ENCODE measurements at regions not wholly inside any gene's neighbourhood (a gene's known extent, or its start where the extent isn't known, plus 50 kb on each side); places are given as distances from the start of the nearest gene placed in this dataset.
"Not testable (repeated sequence)": the region's sequence is repeated elsewhere in the genome, so short reads cannot be mapped to it uniquely, and the experiment has no call there.

DNA sequence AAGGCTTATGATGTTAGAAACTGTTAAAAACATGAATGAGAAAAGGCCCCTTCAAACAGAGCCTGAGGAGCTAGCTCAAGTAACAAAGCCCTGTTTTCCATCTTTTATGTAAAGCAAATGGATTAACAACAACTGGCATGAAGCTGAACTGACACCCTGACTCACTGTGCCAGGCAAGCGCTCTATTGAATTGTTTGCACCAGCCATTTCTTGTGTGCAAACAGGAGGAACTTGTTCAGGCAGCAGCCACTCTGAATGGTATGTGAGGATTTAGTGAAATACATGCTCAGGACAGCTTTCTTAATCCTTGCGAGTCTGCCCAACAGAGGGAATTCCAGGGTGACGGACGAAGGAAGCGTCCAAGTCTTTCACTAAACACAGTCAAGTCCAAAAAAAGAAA is 291.1 kb upstream of the ADGRL2 start:
- no peaks in the 10 kb centered on the region for H3K4me1 ChIP-seq (replicated peaks in 1 of 2)
- no peak overlapping the region for H3K27ac ChIP-seq
- intact Hi-C loops (cut with DNase I): no loop called here
- H3K27me3 ChIP-seq: no peaks in the 10 kb centered on the region
- no peaks in the 10 kb centered on the region for H3K9me3 ChIP-seq (replicated peaks in 1 of 3)
- DNase-seq: no peak
- WGBS, 4 donors: 90 to 96% (median 95%) methylated on average over 5 of the region's 5 CpGs
- TF ChIP-seq, protein P1, sequence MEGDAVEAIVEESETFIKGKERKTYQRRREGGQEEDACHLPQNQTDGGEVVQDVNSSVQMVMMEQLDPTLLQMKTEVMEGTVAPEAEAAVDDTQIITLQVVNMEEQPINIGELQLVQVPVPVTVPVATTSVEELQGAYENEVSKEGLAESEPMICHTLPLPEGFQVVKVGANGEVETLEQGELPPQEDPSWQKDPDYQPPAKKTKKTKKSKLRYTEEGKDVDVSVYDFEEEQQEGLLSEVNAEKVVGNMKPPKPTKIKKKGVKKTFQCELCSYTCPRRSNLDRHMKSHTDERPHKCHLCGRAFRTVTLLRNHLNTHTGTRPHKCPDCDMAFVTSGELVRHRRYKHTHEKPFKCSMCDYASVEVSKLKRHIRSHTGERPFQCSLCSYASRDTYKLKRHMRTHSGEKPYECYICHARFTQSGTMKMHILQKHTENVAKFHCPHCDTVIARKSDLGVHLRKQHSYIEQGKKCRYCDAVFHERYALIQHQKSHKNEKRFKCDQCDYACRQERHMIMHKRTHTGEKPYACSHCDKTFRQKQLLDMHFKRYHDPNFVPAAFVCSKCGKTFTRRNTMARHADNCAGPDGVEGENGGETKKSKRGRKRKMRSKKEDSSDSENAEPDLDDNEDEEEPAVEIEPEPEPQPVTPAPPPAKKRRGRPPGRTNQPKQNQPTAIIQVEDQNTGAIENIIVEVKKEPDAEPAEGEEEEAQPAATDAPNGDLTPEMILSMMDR (IDR thresholded peaks at IDR 0.05): no peak
- no peak for TF ChIP-seq POLR2A (IDR thresholded peaks at IDR 0.05)
- H3K4me3 ChIP-seq: no peak overlapping the region
- no peaks in the 10 kb centered on the region for H3K36me3 ChIP-seq (replicated peaks in 1 of 2)

DNA sequence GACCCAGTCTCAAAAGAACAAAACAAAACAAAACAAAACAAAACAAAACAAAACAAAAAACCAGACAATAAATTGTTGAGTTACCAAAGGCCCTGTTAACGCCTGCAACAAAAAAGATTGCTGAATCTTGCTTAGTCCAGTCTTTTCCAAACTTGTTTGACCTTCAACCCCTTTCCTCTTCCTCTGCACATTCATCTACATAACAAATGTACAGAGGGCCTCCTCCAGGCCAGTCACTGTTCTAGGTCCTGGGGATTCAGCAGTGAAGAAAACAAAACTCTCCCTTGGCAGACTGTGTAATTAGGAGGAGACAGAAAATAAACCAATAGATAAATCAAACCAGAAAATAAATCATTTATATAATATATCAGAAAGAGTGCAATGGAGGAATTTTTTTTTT is 294.0 kb upstream of the ADGRL2 start:
- Histone ChIP-seq H3K27me3 (no peaks in the 10 kb centered on the region), H3K4me3 (no peak overlapping the region), H3K4me1 (replicated peaks in 1 of 2) (no peaks in the 10 kb centered on the region), H3K27ac (no peak overlapping the region), H3K36me3 (replicated peaks in 1 of 2) (no peaks in the 10 kb centered on the region), H3K9me3 (replicated peaks in 1 of 3) (no peaks in the 10 kb centered on the region)
- WGBS, 4 donors: 75 to 89% (median 80%) methylated on average over 1 of the region's 1 CpG
- no peak for TF ChIP-seq POLR2A (IDR thresholded peaks at IDR 0.05)
- TF ChIP-seq, protein P1 (IDR thresholded peaks at IDR 0.05): no peak
- DNase-seq: no peak
- intact Hi-C loops (cut with DNase I): no loop called here

DNA sequence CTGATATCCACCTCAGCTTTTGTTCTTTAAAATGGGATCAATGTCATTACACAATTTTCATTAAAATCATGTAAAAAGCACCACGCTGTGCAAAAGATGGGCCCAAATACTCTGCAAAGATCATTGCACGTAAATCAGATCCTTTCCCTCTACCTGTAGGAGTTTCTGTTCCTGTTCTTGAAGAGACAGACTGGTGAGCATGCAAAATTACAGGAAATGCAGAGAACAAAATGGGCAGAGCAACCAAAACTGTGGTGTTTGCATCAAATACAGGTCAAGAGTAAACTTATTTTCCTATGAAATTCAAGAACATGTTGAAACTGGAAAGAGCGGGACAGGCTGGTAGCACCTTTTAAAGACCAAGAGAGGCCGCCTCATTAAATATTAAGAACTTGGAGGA is 294.9 kb upstream of the ADGRL2 start:
- TF ChIP-seq, protein P1 (IDR thresholded peaks at IDR 0.05): no peak
- TF ChIP-seq POLR2A (IDR thresholded peaks at IDR 0.05): no peak
- no peak for DNase-seq
- intact Hi-C loops (cut with DNase I): no loop called here
- H3K9me3 ChIP-seq (replicated peaks in 1 of 3): no peaks in the 10 kb centered on the region
- H3K27me3 ChIP-seq: no peaks in the 10 kb centered on the region
- H3K4me1 ChIP-seq (replicated peaks in 1 of 2): no peaks in the 10 kb centered on the region
- no peak overlapping the region for H3K4me3 ChIP-seq
- H3K27ac ChIP-seq: no peak overlapping the region
- no peaks in the 10 kb centered on the region for H3K36me3 ChIP-seq (replicated peaks in 1 of 2)
- WGBS, 4 donors: 83 to 94% (median 89%) methylated on average over 4 of the region's 4 CpGs

DNA sequence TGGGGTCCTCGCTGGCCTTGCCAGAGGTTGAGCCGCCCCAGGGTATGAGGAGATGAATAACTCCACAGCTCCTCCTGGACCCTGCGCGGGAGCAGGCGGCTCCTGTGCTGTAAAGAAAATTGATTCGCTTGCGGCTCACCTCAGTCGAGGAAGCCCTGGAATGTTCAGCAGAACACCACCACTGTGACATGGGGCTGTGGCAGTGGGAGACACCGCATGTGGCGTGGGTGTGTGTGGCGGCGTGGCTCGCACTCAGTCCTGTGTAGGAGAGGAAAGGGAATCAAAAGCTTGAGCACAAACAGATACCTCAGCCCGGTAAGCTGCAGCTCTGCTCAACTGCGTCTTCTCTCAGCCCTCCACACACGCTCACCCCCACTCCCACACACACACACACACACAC is 295.9 kb upstream of the ADGRL2 start:
- 97 to 98% (median 98%) methylated on average over 9 to 16 of the region's 16 CpGs for WGBS, 4 donors
- H3K4me1 ChIP-seq (replicated peaks in 1 of 2); H3K36me3 ChIP-seq (replicated peaks in 1 of 2); H3K4me3 ChIP-seq; H3K9me3 ChIP-seq (replicated peaks in 1 of 3); intact Hi-C loops (cut with DNase I); H3K27me3 ChIP-seq; DNase-seq; H3K27ac ChIP-seq: not testable (repeated sequence)

DNA sequence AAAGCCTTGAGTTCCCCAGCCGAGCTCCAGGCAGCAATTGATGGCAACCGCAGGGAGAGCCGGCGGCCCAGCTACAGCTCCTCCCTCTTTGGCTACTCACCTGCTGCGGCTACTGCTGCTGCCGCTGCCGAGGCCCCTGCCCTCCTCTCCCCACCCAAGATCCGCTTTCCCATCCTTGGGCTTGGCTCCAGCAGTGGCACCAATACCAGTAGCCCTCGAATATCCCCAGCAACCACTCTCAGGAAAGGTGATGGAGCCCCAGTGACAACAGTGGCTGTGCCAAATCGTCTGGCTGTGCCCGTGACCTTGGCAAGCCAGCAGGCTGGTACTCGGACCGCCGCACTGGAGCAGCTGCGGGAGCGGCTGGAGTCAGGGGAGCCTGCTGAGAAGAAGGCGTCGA is 298.0 kb upstream of the ADGRL2 start:
- H3K36me3 ChIP-seq (replicated peaks in 1 of 2); H3K4me3 ChIP-seq; intact Hi-C loops (cut with DNase I); DNase-seq; H3K27ac ChIP-seq; H3K27me3 ChIP-seq; H3K4me1 ChIP-seq (replicated peaks in 1 of 2); H3K9me3 ChIP-seq (replicated peaks in 1 of 3): not testable (repeated sequence)
- 92 to 95% (median 94%) methylated on average over 8 to 18 of the region's 18 CpGs for WGBS, 4 donors

DNA sequence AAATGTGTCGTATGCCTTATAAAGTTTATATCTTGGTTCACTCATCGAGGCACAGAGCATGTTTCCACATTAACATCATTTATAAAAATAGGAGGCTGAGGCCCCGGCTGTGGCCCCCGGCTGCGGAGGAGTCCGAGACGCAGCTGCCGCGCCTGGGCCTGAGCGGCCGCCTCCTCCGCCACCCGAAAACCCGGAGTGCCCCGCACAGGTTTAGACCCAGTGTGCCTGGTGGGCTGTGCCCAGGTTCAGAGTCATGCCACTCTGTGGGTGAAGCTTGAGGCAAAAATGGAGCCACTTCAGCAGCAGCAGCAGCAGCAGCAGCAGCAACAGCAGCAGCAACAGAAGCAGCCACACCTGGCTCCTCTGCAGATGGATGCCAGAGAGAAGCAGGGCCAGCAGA is 299.2 kb upstream of the ADGRL2 start:
- H3K9me3 ChIP-seq (replicated peaks in 1 of 3); H3K27ac ChIP-seq; H3K4me1 ChIP-seq (replicated peaks in 1 of 2); H3K36me3 ChIP-seq (replicated peaks in 1 of 2); intact Hi-C loops (cut with DNase I); DNase-seq; H3K4me3 ChIP-seq; H3K27me3 ChIP-seq: not testable (repeated sequence)
- WGBS, 4 donors: 93 to 99% (median 96%) methylated on average over 12 to 15 of the region's 15 CpGs

Measured in adrenal gland (tissue), 9 donors.